NCI-H2171 treated with DMSO at 0.1 percent for 48 hours (cell line): ENCODE measurements at regions not wholly inside any gene's neighbourhood (a gene's known extent, or its start where the extent isn't known, plus 50 kb on each side); places are given as distances from the start of the nearest gene placed in this dataset.

Experiments used
- DNase-seq: peaks from one replicate; lab custom pipeline; 2025; lab: John Stamatoyannopoulos, UW

DNA sequence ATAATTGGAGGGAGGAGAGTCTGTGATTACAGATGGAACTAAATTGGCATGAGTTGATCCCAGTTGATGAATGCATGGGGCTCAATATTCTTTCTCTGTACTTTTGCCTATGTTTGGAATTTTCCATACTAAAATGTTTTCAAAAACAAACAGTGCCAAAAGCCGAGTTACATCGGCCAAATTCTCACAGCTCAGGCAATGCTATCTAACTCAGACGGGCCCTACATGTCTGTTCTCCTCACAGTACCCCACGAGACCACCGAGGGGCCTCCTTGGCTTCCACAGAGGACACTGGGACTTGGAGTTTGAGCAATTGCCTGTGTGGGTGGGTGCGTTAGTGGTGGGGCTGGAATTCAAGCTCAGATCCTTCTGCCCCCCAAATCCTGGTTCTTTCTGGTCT is 413.2 kb downstream of the CDH26 start:
- DNase-seq, result no peak

- no peak for DNase-seq
Observed at GRCh38 chr20:60372275-60372674, 414.1 kb downstream of the CDH26 start.

DNA sequence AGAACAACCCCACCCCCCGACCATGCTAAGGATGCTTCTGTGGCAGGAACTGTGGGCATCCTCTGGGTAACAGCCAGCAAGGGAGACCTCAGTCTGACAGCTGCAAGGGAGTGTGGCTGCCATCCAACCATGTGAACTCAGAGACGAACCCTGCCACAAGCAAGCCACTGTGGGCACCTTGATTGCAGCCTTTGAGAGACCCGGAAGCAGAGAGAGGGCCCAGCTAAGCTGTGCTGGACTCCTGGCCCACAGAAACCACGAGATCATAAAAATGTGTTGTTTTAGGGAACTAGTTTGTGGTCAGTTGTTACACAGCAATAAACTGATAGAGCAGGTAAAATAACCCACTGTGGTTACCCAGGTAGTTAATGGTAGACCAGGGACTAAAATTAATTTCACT is 414.6 kb downstream of the CDH26 start:
- DNase-seq, result no peak

DNA sequence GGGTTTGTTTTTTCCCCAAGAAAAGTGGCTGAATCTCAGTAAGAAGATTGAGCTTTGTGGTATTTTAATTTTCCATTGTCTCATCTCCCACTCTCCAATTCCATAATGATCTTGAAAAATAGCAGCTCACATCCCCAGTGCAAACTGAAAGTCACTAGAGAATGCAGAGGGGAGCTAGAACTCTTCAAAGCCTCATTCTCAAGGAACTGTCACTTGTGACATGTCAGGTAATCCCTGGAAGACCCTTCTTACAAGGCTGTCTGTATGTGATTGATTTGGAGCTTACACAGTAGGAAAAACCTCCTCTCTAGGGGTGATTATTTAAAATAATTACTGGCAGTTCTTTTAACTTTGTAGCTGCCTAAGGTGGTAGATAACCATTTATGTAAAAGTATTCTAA is 420.4 kb downstream of the CDH26 start:
- no peak for DNase-seq

DNA sequence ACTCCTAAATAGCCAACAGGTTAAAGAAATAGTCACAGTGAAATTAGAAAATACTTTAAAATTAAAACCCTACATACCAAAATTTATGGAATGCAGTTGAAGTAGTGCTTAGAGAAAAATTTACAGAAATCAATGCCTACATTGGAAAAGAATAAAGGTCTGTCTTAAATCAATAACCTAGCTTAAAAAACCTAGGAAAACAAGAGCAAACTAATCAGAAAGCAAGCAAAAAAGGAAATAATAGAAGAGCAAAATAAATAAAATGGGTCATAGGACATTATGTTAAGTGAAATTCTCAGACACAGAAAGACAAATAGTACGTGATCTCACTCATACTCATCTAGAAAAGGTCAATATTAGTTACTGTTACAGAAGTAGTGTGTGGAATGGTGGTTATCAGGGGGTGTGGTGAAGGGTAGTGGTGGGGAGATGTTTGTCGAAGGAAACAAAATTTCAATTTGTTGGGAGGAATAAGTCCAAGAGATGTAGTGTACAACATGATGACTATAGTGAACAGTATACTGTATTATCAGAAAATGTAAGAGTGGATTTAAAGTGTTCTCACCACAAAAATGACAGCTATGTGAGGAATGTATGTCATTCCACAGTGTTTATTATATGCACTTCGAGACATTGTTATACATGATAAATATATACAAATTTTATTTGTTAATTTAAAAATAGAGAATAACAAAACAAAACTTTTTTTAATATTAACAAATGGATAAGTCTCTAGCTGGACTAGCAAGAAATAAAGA is 423.6 kb downstream of the CDH26 start:
- DNase-seq, result no peak

DNA sequence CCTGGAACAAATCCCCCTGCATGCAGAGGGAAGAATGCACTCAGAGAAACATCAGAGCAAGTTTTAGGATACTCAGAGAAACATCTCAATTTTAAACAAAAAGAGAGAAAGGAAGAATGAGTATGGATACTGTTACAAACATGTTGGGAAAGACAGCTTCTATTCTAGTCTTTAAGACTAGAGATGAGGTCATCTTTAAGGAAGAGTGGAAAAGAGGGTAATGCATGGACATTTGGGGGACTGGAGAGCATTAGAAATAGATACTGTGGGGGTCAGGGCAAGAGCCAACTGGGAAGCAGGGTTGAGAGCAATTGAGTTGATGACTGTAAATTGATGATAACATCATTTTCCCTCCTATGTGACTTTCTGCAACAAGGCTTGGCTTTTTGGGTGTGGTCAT is 431.2 kb downstream of the CDH26 start:
- no peak for DNase-seq

DNA sequence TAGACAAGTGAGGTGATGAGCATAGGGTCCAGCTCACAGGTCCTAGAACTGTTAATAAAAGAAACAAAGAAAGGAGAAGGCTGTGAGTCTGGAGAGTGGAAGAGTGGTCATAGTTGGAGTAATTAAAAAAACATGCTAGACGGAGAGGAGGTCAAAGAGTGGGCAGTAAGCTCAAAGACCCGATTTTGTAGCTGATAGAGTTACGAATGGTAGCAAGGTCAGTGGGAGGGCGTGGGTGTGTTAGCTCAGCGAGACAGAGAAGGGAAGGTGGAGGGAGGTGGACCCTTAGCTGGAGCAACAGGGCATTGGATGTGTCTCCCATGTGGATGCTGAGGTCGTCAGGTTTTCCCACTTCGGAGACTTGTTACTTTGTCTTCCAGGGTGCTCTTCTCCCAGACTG is 431.7 kb downstream of the CDH26 start:
- DNase-seq, result no peak

DNA sequence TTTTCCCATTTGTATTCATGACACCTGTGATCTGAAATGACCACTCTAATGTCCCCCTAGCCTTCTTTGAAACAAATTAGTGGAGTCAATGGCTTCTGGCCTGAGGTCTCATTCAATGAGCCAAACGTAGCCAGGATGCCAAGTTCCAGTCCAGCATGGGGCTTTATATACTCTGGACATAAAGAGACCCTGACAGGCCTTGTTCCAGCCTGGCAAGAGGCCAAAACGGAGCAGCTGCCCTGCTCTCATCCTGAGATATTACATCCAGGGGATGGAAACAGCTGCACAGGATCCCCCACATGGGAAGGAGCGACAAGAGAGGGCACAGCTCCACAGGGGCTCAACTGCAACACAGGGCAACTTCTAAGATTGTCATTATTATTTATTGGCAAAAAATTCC is 437.8 kb downstream of the CDH26 start:
- DNase-seq, result peak; percentile 13

DNA sequence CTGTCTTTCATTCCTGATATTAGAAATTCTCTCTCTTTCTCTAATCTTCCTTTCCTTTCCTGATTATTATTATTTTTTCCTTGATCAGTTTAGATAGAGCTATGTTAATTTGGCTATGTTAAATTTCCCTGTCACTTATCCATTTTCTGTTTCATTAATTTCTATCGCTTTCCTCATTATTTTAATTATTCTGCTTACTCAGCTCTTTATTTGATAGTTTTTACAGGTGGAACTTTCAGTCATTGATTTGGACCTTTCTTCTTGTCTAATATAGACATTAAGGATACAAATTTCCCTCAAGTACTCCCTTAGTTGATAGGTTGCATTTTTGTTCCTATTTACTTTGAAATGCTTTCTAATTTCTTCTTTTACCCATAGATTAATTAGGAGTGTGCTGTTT is 442.3 kb downstream of the CDH26 start:
- DNase-seq, result no peak

- DNase-seq, result no peak
Observed at GRCh38 chr20:60402189-60403058, 444.2 kb downstream of the CDH26 start.

- DNase-seq, result no peak
Observed at GRCh38 chr20:60403105-60403741, 445.0 kb downstream of the CDH26 start.

GRCh38 chr20:60407011-60407771 is 449.0 kb downstream of the CDH26 start:
- no peak for DNase-seq

GRCh38 chr20:60407938-60408337 is 449.7 kb downstream of the CDH26 start:
- no peak for DNase-seq

GRCh38 chr20:60408435-60408834 is 450.2 kb downstream of the CDH26 start:
- DNase-seq, result no peak

DNA sequence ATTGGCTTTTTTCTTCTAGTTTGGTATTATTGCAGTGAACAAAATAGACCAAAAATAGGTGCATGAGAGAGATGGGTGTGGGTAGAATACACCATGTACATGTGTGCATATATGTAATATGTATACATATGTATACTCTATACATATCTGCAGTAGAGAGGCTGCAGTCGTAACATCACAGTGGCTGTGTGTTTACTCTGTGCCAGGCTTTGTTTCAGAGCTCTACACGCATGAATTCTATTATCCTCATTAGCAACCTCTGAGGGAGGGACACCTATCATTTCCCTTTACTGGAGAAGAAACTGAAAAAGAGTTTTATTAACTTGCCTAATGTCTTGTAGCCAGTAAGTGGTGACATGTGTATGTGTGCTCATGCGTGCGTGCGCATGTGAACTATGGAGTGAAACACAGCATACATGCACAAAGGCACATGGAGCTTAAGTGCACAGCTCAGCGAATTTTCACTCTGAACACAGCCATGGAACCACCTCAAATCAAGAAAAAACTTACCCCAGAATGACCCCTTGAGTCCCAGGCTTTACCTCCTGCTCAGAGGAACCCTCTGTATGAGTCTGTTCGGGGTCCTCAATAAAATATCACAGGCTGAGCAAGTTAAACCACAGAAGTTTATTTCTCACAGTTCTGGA is 452.5 kb downstream of the CDH26 start:
- no peak for DNase-seq

GRCh38 chr20:60411813-60412212 is 453.6 kb downstream of the CDH26 start:
- no peak for DNase-seq

DNA sequence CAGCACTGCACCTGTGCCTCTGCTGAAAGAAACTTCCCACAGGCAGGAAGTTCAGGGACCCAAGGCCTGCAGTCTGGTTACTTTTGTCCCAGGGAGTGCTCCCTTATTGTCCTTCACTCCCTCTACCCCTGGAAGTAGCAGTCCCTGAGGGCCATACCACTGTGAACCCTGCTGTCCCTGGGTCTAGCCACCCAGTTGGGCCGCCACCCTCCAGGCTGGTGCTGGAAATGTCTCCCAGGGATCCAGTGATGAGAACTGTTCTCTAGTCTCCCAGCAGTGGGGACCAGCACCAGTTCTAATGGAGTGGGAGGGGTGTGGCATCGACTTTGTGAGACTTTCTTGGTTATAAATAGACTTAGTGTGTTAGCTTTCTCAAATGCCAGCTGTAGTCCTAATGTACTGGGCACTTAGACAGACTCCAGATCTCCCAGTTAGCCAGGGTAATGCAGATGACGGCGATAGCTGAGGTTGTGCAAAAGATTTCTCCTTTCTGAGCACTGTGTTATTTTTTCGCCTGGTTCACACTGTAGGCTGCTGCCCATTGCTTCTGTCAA is 462.5 kb downstream of the CDH26 start:
- DNase-seq, result no peak

GRCh38 chr20:60422848-60423247 is 464.6 kb downstream of the CDH26 start:
- DNase-seq, result no peak

DNA sequence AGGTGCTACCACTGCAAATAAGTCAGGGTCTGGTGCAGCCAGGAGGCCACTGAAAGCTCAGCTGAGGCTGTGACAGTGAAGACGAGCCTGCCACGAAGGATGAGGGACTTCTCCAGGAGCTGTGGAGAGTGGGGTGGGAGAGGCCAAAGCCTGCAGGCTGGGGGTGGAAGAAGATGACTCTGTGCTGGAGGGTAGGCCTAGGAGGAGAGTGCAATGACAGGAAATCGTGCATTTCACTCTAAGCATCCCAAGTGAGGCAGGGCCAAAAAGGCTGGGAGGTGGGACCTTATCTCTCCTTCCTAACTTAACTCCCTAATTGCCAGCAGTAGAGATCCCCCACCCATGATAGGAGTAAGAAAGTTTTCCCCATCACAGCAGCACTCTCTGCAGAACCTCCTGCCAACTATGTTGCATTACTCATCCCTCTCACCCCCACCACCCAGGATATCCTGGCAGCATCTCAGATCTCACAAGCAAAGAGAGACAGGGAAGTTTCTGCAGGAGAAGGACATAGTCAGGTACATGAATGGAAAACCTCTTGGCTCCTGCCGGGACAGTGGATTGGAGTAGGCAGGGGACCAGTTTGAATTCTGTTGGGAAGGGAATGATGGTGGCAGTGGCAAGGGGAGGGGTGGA is 466.2 kb downstream of the CDH26 start:
- no peak for DNase-seq

DNA sequence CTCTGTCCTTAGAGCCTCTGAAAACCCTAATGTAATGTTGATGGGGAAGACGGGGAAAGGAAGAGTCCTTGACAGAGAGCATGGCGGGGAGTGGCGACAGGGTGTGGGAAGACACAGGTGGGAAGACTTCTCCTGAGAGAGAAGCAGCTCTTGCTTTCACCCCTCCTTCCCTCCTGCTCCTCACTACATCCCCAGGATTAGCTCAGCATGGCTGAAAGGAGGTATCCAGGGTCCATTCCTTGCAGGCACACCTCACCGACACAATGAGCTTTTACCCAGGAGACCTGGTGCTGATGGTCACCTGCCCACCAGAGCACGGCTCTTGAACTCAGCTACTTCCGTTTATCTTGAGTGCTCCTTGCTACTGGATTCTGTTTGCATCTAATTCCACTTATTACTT is 469.3 kb downstream of the CDH26 start:
- no peak for DNase-seq

DNA sequence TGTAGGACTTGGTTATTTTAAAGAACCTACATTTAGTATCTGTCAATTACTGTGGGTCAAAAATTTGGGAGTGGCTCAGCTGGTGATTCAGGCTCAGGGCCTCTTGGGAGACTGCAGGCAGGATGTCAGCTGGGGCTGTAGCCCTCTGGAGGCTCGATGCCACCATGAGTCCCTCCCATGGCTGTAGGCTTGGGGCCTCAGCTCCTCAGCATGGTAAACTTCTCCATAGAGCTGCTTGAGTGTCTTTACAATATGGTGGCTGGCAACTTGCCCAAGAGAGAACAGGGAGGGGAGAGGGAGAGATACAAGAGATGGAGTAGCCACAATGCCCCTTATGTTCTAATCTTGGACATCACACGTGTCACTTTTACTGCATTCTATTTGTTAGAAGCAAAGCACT is 470.4 kb downstream of the CDH26 start:
- DNase-seq, result no peak
